ENCODE measurements at regions not wholly inside any gene's neighbourhood (a gene's known extent, or its start where the extent isn't known, plus 50 kb on each side); places are given as distances from the start of the nearest gene placed in this dataset.

GRCh38 chr19:13712767-13713201 lies 51.5 kb upstream of the MRI1 start:
- Histone ChIP-seq H3K27me3 (no peaks in the 10 kb centered on the region), H3K4me1 (ENCODE audit: insufficient read depth) (no peaks in the 10 kb centered on the region), H3K9me3 (peaks cover 0 to 3% of the 10 kb centered on the region in 2 donors), H3K36me3 (no peaks in the 10 kb centered on the region), H3K27ac (no peak overlapping the region), H3K4me3 (no peak overlapping the region)
- intact Hi-C loops (cut with DNase I), result loop anchor here in 1 of 4 donors (10.0 kb wide), 2 partner anchors 118 to 428 kb away; no protein-coding TSS in a partner anchor
- TF ChIP-seq POLR2A (IDR thresholded peaks at IDR 0.05), result no peak
- TF ChIP-seq, protein P1, sequence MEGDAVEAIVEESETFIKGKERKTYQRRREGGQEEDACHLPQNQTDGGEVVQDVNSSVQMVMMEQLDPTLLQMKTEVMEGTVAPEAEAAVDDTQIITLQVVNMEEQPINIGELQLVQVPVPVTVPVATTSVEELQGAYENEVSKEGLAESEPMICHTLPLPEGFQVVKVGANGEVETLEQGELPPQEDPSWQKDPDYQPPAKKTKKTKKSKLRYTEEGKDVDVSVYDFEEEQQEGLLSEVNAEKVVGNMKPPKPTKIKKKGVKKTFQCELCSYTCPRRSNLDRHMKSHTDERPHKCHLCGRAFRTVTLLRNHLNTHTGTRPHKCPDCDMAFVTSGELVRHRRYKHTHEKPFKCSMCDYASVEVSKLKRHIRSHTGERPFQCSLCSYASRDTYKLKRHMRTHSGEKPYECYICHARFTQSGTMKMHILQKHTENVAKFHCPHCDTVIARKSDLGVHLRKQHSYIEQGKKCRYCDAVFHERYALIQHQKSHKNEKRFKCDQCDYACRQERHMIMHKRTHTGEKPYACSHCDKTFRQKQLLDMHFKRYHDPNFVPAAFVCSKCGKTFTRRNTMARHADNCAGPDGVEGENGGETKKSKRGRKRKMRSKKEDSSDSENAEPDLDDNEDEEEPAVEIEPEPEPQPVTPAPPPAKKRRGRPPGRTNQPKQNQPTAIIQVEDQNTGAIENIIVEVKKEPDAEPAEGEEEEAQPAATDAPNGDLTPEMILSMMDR (IDR thresholded peaks at IDR 0.05), result no peak
- no peak for TF ChIP-seq EP300 (IDR thresholded peaks at IDR 0.05)
- no peak for DNase-seq
- WGBS, 3 donors, result 36 to 43% (median 39%) methylated on average over 7 of the region's 7 CpGs

DNA sequence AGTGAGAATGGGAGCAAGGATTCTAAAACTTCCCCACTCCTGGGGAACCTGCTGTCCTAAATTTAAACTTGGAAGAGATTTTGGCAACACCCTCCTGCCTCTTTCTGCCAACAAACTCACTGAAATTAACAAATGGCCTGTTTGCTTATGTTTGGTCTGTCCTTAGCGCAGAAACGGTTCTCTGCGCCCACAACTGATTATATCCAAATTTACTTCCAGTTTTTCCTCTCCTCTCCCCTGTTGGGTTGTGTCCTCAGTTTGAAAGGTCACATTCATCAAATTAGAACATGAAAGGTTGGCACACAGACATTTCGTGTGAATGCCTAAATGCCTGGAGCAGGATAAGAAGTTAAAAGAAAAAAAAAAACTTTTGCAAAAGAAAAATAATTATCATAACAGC lies 56.4 kb upstream of the MRI1 start:
- TF ChIP-seq EP300 (IDR thresholded peaks at IDR 0.05) (no peak), POLR2A (IDR thresholded peaks at IDR 0.05) (no peak)
- TF ChIP-seq, protein P1 (IDR thresholded peaks at IDR 0.05), result no peak
- Histone ChIP-seq H3K4me3 (no peak overlapping the region), H3K27me3 (no peaks in the 10 kb centered on the region), H3K4me1 (ENCODE audit: insufficient read depth) (no peaks in the 10 kb centered on the region), H3K36me3 (no peaks in the 10 kb centered on the region), H3K9me3 (no peaks in the 10 kb centered on the region), H3K27ac (no peak overlapping the region)
- no peak for DNase-seq
- 0 to 2% (median 1%) methylated on average over 4 of the region's 4 CpGs for WGBS, 3 donors
- intact Hi-C loops (cut with DNase I), result no loop called here

GRCh38 chr19:13705928-13706447 lies 58.3 kb upstream of the MRI1 start:
- intact Hi-C loops (cut with DNase I), result no loop called here
- H3K36me3 ChIP-seq, result no peaks in the 10 kb centered on the region
- H3K27me3 ChIP-seq, result no peaks in the 10 kb centered on the region
- no peak overlapping the region for H3K27ac ChIP-seq
- 87 to 88% (median 88%) methylated on average over 5 of the region's 5 CpGs for WGBS, 3 donors
- TF ChIP-seq POLR2A (IDR thresholded peaks at IDR 0.05), result no peak
- TF ChIP-seq EP300 (IDR thresholded peaks at IDR 0.05), result no peak
- TF ChIP-seq, protein P1 (IDR thresholded peaks at IDR 0.05), result no peak
- DNase-seq, result no peak
- H3K4me3 ChIP-seq, result no peak overlapping the region
- H3K4me1 ChIP-seq (ENCODE audit: insufficient read depth), result no peaks in the 10 kb centered on the region
- H3K9me3 ChIP-seq, result peaks cover 0 to 4% of the 10 kb centered on the region in 2 donors

DNA sequence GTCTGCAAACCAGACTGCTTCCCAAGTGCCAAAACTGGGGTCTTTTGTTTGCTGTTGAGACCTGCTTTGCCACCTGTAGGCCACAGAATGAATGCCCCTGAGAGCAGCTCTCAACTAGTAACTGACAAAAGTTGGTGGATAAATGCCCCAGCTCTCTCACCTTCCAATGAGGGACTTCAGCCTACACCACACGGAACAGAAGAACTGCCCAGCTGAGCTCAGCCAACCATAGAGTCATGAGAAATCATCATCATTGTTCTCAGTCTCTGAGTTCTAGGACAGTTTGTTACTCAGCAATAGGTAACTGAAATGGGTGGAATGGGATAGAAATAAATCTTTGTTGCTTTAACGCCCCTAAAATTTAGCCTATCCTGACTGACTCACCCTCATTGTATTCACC lies 59.1 kb upstream of the MRI1 start:
- Histone ChIP-seq H3K9me3 (peaks cover 0 to 4% of the 10 kb centered on the region in 2 donors), H3K27ac (no peak overlapping the region), H3K4me1 (ENCODE audit: insufficient read depth) (peaks cover 1% of the 10 kb centered on the region), H3K4me3 (no peak overlapping the region), H3K36me3 (no peaks in the 10 kb centered on the region), H3K27me3 (no peaks in the 10 kb centered on the region)
- intact Hi-C loops (cut with DNase I), result no loop called here
- WGBS, 3 donors, result 86 to 90% (median 89%) methylated on average over 2 of the region's 2 CpGs
- no peak for TF ChIP-seq EP300 (IDR thresholded peaks at IDR 0.05)
- TF ChIP-seq, protein P1 (IDR thresholded peaks at IDR 0.05), result no peak
- TF ChIP-seq POLR2A (IDR thresholded peaks at IDR 0.05), result no peak
- DNase-seq, result no peak
